DND-41 (cell line): ENCODE measurements at regions not wholly inside any gene's neighbourhood (a gene's known extent, or its start where the extent isn't known, plus 50 kb on each side); places are given as distances from the start of the nearest gene placed in this dataset.

Experiments
- ATAC-seq: fragments of 200-7000 bp; cut with Tn5 transposase; 3 replicates; pipeline ENCODE4 v1.9.1; 2021; ENCODE audit warnings: low read depth; ENCODE audit not compliant: insufficient read depth
- DNase-seq: peaks from one replicate; pipeline ENCODE4 v3.0.0-alpha.2; 2020
- H2AFZ ChIP-seq: 2 replicates; pipeline ENCODE4 v1.6.0; 2012; ENCODE audit warnings: low read depth, low read length
- H3K27ac ChIP-seq: 2 replicates; pipeline ENCODE4 v1.5.1; 2012; ENCODE audit warnings: low read length, inconsistent platforms
- H3K27me3 ChIP-seq: fragments of 200-600 bp; sonication (generic); 2 replicates; pipeline ENCODE4 v1.6.0; 2012; ENCODE audit warnings: low read length, mild to moderate bottlenecking, inconsistent platforms; ENCODE audit not compliant: insufficient read depth, poor library complexity
- H3K36me3 ChIP-seq: 2 replicates; pipeline ENCODE4 v1.5.1; 2012; ENCODE audit warnings: low read length, inconsistent platforms; ENCODE audit not compliant: insufficient read depth
- H3K4me1 ChIP-seq: 2 replicates; pipeline ENCODE4 v1.5.1; 2012; ENCODE audit warnings: mild to moderate bottlenecking, low read length; ENCODE audit not compliant: insufficient read depth
- H3K4me2 ChIP-seq: 2 replicates; pipeline ENCODE4 v1.6.0; 2012; ENCODE audit warnings: mild to moderate bottlenecking, moderate library complexity, low read length, inconsistent platforms; ENCODE audit not compliant: insufficient read depth
- H3K4me3 ChIP-seq, 2 experiments: fragments of 200-600 bp in 1 of 2; shearing (Covaris generic) in 1 of 2; 2 replicates each; pipeline ENCODE4 v1.5.1; 2012 to 2016; ENCODE audit warnings: inconsistent platforms in 2 of 2, low read length in 2 of 2, mild to moderate bottlenecking in 2 of 2, low read depth in 1 of 2, moderate library complexity in 1 of 2
- H3K79me2 ChIP-seq: 2 replicates; pipeline ENCODE4 v1.6.0; 2012; ENCODE audit warnings: low read length, inconsistent platforms; ENCODE audit not compliant: insufficient read depth
- H3K9ac ChIP-seq: 2 replicates; pipeline ENCODE4 v1.6.0; 2012; ENCODE audit warnings: low read depth, mild to moderate bottlenecking, inconsistent platforms, low read length, moderate library complexity
- H3K9me3 ChIP-seq: 2 replicates; pipeline ENCODE4 v1.5.1; 2012; ENCODE audit warnings: low read length, moderate library complexity, mild to moderate bottlenecking, inconsistent platforms; ENCODE audit not compliant: insufficient read depth, severe bottlenecking
- H4K20me1 ChIP-seq: 2 replicates; pipeline ENCODE4 v1.6.0; 2012; ENCODE audit warnings: low read length; ENCODE audit not compliant: insufficient read depth
- CTCF ChIP-seq: IDR thresholded peaks from 2 replicates; pipeline ENCODE4 v1.5.1; 2012; ENCODE audit warnings: borderline replicate concordance, low read length, moderate library complexity, mild to moderate bottlenecking; ENCODE audit not compliant: poor library complexity, severe bottlenecking; ENCODE audit errors: extremely low read depth
- EZH2 ChIP-seq: IDR thresholded peaks from 3 replicates; pipeline ENCODE4 v1.6.1; 2012; ENCODE audit warnings: borderline replicate concordance, low read depth, mild to moderate bottlenecking, moderate library complexity, low read length, inconsistent platforms; ENCODE audit not compliant: severe bottlenecking

GRCh38 chr11:128294001-128294670, 293.2 kb downstream of the ETS1 start:
- H3K4me3 ChIP-seq, result no peak overlapping the region
- H3K9me3 ChIP-seq, result no peaks in the 10 kb centered on the region
- no peak overlapping the region for H2AFZ ChIP-seq
- no peak overlapping the region for H3K4me2 ChIP-seq
- no peak overlapping the region for H3K9ac ChIP-seq
- no peaks in the 10 kb centered on the region for H3K36me3 ChIP-seq
- ATAC-seq (no peak), DNase-seq (no peak)
- H3K27ac ChIP-seq, result no peak overlapping the region
- H3K27me3 ChIP-seq, result no peaks in the 10 kb centered on the region
- no peaks in the 10 kb centered on the region for H4K20me1 ChIP-seq
- peaks cover 22% of the 10 kb centered on the region for H3K4me1 ChIP-seq
- no peaks in the 10 kb centered on the region for H3K79me2 ChIP-seq
- TF ChIP-seq EZH2 (no peak), CTCF (no peak)

GRCh38 chr11:128291835-128292234, 295.5 kb downstream of the ETS1 start:
- Histone ChIP-seq H4K20me1 (no peaks in the 10 kb centered on the region), H3K4me1 (peaks cover 16% of the 10 kb centered on the region), H3K79me2 (no peaks in the 10 kb centered on the region), H3K36me3 (no peaks in the 10 kb centered on the region), H3K9ac (no peak overlapping the region), H3K27ac (no peak overlapping the region), H3K27me3 (no peaks in the 10 kb centered on the region), H2AFZ (no peak overlapping the region), H3K9me3 (no peaks in the 10 kb centered on the region), H3K4me2 (no peak overlapping the region), H3K4me3 (no peak overlapping the region)
- TF ChIP-seq EZH2 (no peak), CTCF (no peak)
- ATAC-seq, result no peak
- DNase-seq, result no peak

- no peak overlapping the region for H3K4me3 ChIP-seq
- ATAC-seq, result no peak
- peak overlapping the region; percentile 24; the same call in 1 of the 2 replicates for H3K27ac ChIP-seq
- H4K20me1 ChIP-seq, result no peaks in the 10 kb centered on the region
- H3K4me2 ChIP-seq, result no peak overlapping the region
- H3K9ac ChIP-seq, result no peak overlapping the region
- no peaks in the 10 kb centered on the region for H3K79me2 ChIP-seq
- H3K9me3 ChIP-seq, result no peaks in the 10 kb centered on the region
- no peak overlapping the region for H2AFZ ChIP-seq
- H3K36me3 ChIP-seq, result no peaks in the 10 kb centered on the region
- DNase-seq, result no peak
- peaks cover 15% of the 10 kb centered on the region for H3K4me1 ChIP-seq
- H3K27me3 ChIP-seq, result no peaks in the 10 kb centered on the region
- TF ChIP-seq CTCF (no peak), EZH2 (no peak)
Measured at GRCh38 chr11:128291007-128291406, 296.4 kb downstream of the ETS1 start.
